ENCODE measurements at regions not wholly inside any gene's neighbourhood (a gene's known extent, or its start where the extent isn't known, plus 50 kb on each side); places are given as distances from the start of the nearest gene placed in this dataset.
"Not testable (repeated sequence)": the region's sequence is repeated elsewhere in the genome, so short reads cannot be mapped to it uniquely, and the experiment has no call there.

- DNase-seq (ENCODE audit: low read depth in 2 of 2), result no peak
These were observed 288.1 kb downstream of the DUSP6 start for GRCh38 chr12:89064151-89064550.

GRCh38 chr12:89062996-89063395 lies 289.3 kb downstream of the DUSP6 start:
- no peak for DNase-seq (ENCODE audit: low read depth in 2 of 2)

DNA sequence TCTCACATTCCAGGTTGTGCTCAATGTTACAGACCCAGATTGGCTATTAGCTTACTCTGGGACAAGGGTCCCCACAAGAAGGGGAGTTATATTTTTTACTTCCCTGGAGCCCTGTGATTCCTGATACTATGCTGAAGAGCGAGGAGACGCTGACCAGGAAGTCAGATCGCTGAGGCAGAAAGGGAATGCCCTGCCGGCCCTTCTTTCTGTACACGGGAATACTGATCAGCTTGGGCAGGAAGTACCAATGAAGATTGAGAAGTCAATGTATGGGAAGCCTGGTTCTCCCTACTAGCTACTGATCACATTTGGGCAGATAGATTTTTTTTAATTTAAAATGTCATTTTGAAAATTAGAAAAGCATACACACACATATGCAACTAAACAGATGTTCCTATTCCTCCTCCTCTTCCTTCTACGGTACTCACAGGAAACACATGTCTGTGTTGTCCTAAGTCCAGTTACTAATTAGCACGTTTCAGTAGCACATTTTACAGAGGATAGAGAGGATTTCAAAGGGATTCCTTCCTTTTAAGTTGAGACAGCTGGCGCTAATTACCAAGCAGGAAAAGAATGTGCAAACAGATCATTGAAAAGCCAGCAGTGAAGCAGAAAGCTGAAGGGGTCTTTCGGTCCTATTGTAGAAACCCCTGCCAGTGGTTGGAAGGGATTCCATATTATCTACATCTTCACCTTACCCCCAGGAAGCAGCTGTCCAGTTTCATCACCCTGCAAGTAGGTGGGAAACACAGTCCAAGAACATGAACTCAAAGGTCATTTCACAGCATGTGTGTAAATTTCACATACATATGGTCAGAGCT lies 292.4 kb downstream of the DUSP6 start:
- DNase-seq (ENCODE audit: low read depth in 2 of 2), result no peak

DNA sequence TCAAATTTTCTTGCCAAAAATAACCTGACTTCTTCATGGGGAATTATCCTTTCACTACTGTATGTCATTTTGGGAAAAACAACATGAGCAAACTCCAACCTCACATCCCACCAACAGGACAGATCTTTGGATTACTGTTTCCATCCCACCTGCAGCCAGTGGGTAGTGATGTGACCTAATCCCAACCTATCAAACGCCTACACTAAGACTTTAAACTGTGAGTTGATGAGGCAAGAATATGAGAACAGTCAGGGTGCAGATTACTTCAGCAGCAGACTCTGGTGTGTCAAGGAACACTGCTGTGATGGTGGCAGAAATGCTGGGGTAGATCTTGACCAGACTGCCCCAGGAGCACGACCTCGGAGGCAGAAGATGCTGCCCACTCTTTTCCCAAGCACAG lies 293.2 kb downstream of the DUSP6 start:
- DNase-seq (ENCODE audit: low read depth in 2 of 2), result no peak

- DNase-seq (ENCODE audit: low read depth in 2 of 2), result no peak
These were observed 293.9 kb downstream of the DUSP6 start for GRCh38 chr12:89058402-89058801.

DNA sequence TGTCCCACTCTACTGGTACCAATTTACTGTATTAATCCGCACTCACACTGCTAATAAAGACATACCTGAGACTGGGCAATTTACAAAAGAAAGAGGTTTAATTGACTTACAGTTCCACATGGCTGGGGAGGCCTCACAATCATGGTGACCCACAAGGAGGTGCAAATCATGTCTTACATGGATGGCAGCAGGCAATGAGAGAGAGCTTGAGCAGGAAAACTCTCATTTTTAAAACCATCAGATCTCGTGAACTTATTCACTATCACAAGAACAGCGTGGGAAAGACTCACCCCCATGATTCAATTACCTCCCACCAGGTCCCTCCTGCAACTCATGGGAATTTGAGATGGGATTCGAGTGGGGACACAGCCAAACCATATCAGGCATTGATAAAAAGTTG lies 298.5 kb downstream of the DUSP6 start:
- DNase-seq (ENCODE audit: low read depth in 2 of 2), result not testable (repeated sequence)

DNA sequence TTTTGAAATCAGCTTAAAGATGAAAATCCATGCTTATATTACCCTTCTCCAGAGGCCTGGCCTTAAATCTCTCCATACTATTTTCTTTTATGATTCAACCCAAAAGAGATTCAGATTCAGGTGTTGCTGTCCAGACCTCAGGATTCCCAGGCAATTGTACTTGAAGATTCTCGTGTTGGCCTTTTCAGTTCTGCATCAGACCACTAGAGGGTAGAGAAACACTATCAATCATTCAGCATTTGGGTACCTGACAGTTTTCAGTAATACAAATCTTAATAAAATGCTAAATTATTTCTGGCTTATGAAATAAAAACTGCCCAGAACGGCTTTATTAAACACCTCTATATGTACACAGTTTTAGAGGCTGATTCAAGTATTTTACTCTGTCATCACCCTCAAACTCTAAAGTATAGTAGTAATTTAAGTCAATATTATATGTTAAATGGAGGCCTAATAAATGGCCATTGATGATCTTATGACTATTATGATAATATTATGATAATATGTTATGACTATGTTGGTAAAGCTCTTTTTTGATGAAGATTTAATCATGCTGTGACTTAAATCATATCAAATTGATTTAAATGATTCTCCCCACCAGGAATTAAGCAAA lies 301.1 kb downstream of the DUSP6 start:
- no peak for DNase-seq (ENCODE audit: low read depth in 2 of 2)

DNA sequence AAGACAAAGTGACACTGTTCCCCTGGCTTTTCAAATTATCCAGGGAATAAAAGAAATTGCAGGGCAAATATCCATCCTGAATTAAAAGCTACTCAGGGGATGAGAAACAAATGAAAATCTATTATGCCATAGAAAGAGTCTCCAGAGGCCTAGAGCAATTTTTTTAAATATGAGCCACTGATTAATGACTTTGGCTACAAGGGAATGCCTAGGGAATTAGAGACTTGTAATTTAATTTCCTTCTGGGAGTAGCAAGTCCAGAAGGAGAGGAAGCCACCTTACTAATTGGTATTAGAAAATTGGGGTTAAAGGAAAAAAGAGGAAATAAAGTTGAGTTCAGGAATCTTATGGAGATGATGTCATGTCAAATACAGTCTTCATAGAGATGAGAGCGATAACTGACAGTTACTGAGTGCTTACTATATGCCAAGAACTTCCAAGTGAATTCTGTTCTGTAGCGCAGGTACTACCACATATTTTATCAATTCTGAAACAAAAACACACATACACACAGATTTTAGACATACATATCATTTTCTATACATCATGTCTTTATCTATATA lies 304.4 kb downstream of the DUSP6 start:
- DNase-seq (ENCODE audit: low read depth in 2 of 2), result no peak

DNA sequence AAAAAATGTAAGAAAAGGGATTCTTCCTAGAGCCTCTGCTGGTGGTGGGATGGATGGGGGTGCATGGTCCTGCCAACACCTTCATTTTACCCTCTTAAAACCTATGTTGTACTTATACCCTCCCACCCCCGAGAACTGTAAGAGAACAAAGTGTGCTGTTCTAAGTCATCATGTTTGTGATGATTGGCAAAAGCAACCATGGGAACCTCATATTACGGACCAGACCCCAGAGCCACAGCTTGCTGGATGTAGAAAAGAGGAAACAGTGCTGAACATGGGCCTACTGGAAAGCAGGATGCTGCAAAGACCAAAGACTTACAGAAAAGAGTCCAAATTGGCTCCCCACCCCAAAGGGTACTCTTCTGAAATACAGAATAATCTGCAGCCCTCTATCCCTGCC lies 311.2 kb downstream of the DUSP6 start:
- DNase-seq (ENCODE audit: low read depth in 2 of 2), result no peak

DNA sequence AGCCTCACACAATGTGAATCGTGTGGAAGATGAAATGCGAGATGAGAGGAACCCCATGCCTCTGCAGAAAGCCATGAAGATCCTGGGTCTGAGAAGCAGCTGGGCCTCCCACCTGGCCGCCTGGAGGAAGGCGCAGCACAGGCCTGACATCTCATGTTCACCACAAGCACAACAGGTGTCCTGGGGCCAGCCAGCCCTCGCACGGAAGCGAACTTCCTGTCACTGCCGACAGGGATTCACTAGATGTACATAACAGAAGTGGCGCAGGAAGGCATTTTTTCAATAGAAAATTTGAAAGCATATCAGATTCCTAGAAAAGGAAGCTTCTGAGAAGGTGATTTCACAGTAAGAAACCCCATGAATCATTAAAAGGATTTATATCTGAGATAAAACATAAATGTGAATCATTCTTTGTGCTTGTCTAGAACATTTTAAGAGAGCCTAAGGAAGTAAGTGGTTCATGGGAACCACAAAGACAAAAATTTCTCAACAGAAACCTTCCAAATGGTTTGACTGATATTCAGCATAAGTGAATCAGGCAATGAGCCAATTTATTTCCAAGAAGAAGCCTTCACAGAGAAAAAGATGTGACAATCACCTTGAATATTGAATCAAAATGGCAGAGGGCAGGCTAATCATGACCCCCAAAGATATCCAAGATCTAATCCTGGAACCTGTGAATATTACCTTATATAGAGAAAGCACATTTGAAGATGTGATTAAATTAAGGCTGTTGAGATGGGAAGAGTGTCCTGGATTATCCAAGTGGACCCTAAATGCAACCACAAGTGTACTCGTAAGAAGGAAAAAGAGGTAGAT lies 311.9 kb downstream of the DUSP6 start:
- peak in 1 of 2 donors; percentile 44 for DNase-seq (ENCODE audit: low read depth in 2 of 2)

DNA sequence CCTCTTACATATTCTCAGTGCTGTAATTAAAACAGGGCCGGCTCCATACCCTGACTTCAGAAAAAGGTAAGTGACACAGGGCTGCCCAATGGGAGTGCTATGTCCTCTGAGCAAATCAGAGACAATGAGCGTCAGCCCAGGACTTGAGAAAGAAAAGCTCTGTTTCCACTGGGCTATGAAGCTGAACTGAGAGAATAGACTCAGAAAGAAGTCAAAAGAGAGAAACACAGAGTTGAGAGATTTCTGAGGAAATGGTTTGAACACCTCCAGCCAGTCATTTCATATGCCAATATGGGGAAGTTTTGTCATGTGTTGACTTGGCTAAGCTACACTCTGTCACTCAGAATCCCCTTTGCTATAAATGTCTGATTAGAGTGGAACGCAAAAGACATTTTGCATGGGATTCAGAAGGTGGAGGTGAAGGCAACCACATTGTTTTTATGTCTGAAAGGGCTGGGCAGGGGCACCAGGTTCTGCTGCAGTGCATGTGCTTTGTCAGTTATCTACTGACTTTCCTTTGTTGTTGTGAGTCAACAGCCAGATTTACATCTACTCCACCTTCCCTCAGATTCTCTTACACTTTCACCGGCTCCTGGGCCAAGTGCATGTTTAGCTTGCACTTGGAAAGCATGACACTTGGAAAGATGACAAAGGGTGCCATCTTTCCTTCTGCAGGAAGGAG lies 313.3 kb downstream of the DUSP6 start:
- DNase-seq (ENCODE audit: low read depth in 2 of 2), result no peak

DNA sequence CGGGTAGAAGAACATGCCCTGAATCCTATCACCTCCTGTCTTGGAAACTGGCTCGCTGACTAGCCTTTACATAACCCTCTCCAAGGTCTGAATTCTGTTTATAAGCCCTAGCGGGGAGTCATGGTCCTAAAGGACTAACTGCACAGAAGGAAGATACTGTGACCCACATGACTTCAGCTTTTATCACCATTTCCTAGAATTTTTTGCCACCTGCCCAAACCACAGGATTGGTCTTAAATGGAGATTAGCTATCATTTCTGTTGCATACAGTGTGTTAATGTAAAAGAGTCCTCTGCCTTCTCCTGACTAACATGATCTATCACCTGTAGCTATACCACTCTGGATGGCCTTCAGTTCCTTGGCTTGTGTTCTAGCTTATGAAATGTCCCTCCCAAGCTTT lies 319.2 kb downstream of the DUSP6 start:
- DNase-seq (ENCODE audit: low read depth in 2 of 2), result no peak

DNA sequence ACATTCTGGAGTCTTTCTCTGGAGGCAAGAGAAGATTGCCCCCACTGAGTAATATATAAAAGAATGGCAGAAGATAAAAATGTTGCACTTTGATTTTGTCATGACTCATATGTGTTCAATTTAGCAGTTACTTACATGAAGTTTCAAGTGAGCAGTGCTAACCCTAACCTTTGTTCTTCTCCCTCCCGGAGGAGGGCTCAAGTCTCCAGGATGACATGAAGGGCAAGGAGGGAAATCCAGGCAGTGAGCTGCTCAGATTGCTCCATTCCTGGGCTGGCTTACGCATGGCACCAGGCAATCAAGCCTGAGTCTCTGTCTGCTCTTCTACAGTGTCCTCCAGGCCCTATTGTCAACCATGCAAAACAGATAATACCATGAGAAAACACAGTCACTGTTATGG lies 322.3 kb downstream of the DUSP6 start:
- no peak for DNase-seq (ENCODE audit: low read depth in 2 of 2)

GRCh38 chr12:89024580-89024979 lies 327.7 kb downstream of the DUSP6 start:
- DNase-seq (ENCODE audit: low read depth in 2 of 2), result no peak

DNA sequence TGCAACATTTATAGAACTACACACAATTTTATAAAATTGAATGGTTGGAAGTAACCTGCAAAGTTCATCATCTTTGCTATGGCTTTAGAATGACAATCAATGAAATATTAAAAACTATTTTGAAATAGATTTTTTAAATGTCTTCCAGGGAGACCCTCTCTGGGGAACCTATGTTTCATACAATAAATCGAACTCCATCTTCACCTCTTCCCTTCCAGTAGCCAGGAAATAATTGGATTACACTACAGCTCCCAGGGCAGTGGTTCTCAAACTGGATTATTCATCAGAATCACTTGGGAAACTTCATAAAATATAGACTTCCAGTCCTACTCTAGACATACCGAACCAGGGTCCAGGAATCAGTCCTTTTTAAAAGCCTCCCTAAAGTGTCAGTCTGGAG lies 328.4 kb downstream of the DUSP6 start:
- DNase-seq (ENCODE audit: low read depth in 2 of 2), result no peak

GRCh38 chr12:89020689-89021088 lies 331.6 kb downstream of the DUSP6 start:
- DNase-seq (ENCODE audit: low read depth in 2 of 2), result no peak

DNA sequence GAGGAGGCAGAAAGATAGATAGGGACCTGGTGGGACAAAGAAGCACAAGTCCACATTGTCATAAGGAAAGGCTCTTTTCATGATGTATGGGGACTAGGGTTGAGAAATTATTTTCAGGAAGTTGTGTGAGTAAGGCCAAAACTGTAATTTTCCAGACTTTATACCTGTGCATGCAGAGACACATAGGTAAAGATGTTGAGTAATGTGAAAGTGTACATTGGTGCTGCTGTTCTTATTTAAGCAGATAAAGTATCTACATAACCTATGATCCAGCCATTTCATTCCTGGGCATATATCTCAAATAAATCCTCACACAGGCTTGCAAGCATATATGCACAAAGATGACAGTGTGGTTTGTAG lies 332.2 kb downstream of the DUSP6 start:
- DNase-seq (ENCODE audit: low read depth in 2 of 2), result no peak

- DNase-seq (ENCODE audit: low read depth in 2 of 2), result peak; percentile 39 to 46
These were observed 332.7 kb downstream of the DUSP6 start for GRCh38 chr12:89019439-89020120.

GRCh38 chr12:89016970-89017778 lies 335.1 kb downstream of the DUSP6 start:
- DNase-seq (ENCODE audit: low read depth in 2 of 2), result no peak

- DNase-seq (ENCODE audit: low read depth in 2 of 2), result no peak
These were observed 336.9 kb downstream of the DUSP6 start for GRCh38 chr12:89015419-89015818.
